Activated CD4-positive, alpha-beta T cell treated with anti-CD3 and anti-CD28 coated beads, Interleukin-2, amount 50 U/mL, for 1 hour (primary cell): ENCODE measurements at regions not wholly inside any gene's neighbourhood (a gene's known extent, or its start where the extent isn't known, plus 50 kb on each side); places are given as distances from the start of the nearest gene placed in this dataset.

Experiments used
- DNase-seq: peaks from one replicate; pipeline ENCODE4 v3.0.0-alpha.2; 2020

DNA sequence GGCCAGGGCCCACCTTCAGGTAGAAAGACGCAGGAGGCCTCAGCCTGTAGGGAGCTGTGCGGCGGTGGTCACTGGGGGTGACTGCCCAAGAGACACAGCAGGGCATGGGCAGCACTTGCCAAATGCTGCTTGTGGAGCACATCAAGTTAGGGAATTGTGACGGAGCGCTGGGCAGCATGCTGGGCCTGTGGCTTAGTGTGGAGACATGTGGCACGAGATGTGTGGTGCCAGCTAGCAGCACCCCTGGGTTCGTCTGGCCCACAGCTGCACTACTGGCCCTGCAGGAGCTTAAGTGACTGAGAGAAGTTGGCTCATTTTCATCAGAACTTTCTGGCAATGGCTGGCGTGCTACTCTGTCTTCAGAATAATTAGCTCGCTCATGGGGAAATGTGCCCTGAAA is 213.1 kb upstream of the SYNDIG1 start:
- DNase-seq, result no peak

DNA sequence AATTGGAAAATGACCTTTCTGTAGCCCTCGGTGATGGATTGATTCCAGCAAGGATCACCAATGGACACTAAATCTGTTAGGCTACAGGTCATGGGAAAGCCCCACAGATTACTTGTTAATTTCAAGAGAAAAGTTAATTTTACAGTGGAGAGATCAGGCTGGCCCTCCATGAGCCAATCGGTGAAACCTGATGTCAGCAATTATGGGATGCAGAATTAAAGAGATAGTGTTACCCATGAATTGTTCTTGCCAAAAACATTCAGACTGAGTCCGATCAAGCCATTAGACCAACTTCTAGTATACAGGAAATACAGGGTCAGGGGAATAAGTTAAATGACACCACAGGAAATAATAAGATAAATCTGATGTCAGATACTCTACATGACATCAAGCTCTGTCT is 214.9 kb upstream of the SYNDIG1 start:
- no peak for DNase-seq

GRCh38 chr20:24253321-24253720 is 216.1 kb upstream of the SYNDIG1 start:
- no peak for DNase-seq

DNA sequence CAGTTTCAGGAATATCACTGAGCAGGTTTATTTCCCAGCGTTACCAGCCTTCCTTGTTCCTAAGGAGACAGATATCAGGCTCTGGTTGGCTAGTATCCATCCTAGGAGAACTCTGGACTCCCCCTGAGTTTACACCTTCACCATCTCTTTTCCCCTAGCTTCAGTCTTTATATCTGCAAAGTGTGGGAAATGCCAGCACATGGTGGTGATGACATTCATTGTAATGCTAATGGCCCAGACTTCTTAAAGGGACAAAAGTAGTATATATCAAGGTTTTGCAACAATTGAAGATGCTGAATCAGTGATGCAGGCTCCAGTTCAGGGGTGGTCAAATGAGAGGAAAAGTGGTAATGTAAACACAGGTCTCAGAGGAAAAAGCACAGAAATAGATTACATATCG is 224.3 kb upstream of the SYNDIG1 start:
- no peak for DNase-seq

DNA sequence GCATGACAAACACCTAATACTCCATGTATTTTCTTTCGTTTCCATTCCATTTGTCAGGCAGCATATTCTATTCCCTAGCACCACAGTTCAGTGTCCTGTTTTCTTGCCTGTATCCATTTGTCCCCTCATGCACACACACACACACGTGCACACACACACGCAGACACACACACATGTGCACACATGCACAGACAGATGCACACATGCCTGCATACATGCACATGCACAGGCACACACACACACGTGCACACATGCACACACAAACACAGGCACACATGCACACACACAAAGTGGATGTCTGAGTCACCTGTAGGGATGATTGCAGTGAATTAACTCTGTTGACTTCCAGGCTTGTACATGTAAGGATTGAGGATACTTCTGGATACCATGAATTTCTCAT is 226.7 kb upstream of the SYNDIG1 start:
- no peak for DNase-seq

DNA sequence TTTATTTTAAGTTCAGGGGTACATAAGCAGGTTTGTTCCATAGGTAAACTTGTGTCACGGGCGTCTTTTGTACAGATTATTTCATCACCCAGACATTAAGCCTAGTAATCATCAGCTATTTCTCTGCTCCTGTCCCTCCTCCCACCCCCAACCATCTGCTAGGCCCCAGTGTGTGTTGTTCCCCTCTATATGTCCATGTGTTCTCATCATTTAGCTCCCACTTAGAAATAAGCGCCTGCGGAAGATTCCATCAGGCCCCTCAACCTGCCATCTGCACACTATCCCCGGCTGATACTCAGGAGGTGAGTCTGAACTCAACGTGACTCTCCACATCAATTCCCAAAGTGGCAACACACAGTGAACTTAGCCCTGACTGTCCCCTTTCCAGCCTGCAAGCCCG is 228.0 kb upstream of the SYNDIG1 start:
- DNase-seq, result no peak

DNA sequence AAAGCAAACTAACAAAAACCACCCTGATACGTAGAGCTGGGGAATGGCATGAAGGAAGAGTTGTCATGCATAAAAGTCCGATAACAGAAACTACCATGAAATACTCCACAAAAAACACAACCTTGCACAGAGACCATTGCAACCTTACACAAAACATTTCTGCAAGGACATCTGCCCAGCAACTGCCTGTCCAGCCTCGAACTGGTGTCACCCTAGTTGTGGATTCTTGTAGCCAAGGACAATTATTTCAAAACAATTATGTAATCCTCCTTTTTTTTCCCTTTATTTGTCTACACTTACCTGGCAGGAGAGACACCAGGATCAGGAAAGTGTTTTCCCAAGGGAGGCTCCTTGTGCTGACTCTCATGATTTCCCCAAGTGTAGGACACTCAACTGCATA is 232.5 kb upstream of the SYNDIG1 start:
- DNase-seq, result no peak

- DNase-seq, result no peak
Measured at GRCh38 chr20:24236201-24236600, 233.2 kb upstream of the SYNDIG1 start.

DNA sequence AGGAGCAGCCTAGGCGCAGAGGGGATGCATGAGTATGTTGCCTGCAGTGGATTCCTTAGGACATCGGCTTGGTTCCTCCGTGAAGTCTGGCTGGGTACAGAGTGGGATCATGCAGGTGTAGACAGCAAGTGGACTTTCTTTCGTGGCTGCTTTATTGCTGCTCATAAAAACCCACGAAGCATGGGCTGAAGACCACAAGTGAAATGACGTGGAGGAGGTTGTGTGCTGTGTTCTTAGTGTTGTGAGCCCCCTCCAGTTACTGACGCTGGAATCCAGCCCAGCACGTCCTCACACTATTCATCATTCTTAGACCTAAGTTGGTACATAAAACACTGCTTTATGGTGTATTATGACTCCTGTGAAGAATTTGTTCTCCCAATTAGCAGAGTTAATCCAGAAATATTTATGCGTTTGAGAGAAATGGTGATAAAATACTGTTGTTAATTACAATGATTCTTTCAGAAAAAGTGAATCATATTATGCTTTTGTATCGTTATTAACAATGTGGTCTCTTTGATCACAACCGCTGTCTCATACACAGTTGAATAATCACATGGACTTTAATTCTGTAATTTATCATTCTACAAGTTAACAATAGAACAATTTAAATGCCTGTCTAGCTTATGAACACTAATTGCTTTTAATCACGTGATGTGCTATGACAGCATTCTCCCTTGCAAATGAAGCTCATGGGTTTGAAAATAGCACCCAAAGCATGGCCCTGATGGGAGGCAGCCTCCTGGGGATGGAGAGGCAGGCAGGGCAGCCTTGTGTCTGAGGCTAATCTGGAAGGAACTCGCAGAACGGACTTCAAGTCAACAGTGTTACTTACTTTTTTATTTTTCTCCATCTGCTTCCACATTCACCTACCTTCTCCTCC is 233.9 kb upstream of the SYNDIG1 start:
- DNase-seq, result no peak

DNA sequence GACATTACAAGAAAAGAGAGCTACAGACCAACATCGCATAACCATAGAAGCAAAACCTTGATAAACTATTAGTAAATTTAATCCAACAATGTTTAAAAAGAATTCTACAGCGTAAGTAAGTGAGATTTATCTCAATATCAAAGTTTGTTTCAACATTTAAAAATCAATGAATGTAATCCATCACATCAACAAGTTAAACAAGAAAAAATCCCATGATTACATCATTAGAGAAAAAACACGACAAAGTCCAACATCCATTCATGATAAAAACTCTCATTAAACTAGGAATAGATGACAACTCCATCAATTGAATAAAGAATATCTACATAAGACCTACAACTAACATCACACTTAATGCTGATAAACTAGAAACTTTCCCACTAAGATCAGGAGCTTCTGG is 239.0 kb upstream of the GGTLC1 start:
- DNase-seq, result no peak

DNA sequence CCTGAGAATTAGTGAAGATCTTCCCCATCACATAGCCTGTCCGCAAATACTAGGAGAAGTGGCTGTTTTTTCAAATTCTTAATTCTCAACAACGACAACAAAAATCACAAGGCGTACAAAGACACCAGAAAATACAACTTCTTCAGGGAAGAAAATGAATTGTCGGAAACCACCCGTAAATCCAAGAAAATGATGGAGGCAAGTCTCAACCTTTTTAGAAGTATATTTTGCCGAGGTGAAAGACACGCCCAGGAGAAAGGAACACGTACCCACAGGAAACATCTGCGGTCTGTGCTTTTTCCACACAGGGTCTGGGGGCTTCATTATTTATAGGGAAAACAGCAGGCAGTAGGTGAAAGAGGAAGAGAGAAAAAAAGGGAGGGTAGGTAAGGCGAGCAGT is 223.9 kb upstream of the GGTLC1 start:
- DNase-seq, result no peak

DNA sequence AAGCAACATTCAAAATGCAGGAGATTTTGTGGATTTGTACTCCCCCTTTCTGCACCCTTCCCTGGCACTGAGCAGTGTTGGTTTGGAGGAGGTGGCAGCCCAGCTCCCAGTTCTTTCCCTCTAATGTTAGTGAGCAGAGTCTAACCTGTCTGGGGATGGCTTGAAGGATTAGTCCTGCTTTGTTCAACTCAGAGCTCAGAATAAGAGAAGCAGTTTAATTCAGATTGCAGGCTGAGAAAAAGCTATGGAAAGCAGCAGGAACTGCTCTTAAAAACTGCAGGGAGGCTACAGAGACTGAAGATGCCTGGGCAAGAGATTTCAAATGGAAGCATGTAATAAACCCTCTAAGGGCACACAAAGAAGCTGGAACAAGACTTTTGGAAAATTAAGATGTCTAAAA is 223.4 kb upstream of the GGTLC1 start:
- DNase-seq, result no peak

DNA sequence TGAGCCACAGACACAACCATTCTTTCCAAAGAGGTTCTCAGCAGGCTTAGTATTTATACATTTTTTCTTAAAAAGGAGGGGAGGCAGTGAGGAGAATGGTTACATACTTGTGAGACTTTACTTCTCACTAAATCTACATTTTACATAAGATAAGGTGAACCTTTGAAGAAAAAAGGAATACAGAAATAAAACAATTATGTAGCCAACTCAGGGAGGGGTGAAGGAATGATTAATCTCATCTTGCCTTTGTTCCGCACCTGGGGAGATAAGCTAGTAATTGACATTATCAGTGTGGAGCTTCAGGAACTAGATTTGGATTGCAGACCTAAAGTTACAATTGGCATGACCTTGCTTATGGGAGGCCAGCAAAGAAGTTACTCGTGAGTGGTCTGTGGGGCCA is 221.8 kb upstream of the GGTLC1 start:
- DNase-seq, result no peak

DNA sequence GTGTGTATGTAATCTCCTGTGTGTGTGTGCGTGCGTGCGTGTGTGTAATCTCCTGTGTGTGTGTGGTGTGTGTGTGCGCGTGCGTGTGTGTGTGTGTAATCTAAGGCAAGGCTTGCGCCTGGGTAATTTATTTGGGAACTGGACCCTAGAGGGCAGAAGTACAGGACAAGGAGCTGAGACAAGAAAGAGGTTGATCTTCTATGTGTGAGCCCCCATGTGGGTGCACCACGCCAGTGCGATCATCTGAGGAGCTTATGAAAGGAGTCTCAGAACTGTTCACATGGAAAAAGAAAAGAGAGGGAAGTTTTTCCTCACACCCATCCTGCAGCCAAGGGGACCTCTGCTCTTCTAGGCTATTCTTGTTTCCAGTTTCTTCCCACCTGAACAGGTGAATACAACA is 220.1 kb upstream of the GGTLC1 start:
- no peak for DNase-seq

GRCh38 chr20:24207803-24208300 is 219.3 kb upstream of the GGTLC1 start:
- DNase-seq, result no peak

- no peak for DNase-seq
Measured at GRCh38 chr20:24206995-24207394, 218.4 kb upstream of the GGTLC1 start.

- no peak for DNase-seq
Measured at GRCh38 chr20:24203526-24204183, 215.1 kb upstream of the GGTLC1 start.

- DNase-seq, result no peak
Measured at GRCh38 chr20:24199501-24199900, 210.9 kb upstream of the GGTLC1 start.

- DNase-seq, result no peak
Measured at GRCh38 chr20:24194143-24194542, 205.6 kb upstream of the GGTLC1 start.

- DNase-seq, result no peak
Measured at GRCh38 chr20:24190905-24191304, 202.3 kb upstream of the GGTLC1 start.

- no peak for DNase-seq
Measured at GRCh38 chr20:24185791-24186190, 197.2 kb upstream of the GGTLC1 start.

- DNase-seq, result no peak
Measured at GRCh38 chr20:24181151-24181550, 192.6 kb upstream of the GGTLC1 start.

GRCh38 chr20:24169256-24169655 is 180.7 kb upstream of the GGTLC1 start:
- DNase-seq, result no peak

GRCh38 chr20:24166412-24166811 is 177.8 kb upstream of the GGTLC1 start:
- DNase-seq, result no peak

GRCh38 chr20:24166123-24166381 is 177.5 kb upstream of the GGTLC1 start:
- DNase-seq, result no peak
